ENCODE measurements at regions not wholly inside any gene's neighbourhood (a gene's known extent, or its start where the extent isn't known, plus 50 kb on each side); places are given as distances from the start of the nearest gene placed in this dataset.
A peak's percentile ranks its signal among the peaks of the same experiment; 100 is the strongest.

DNA sequence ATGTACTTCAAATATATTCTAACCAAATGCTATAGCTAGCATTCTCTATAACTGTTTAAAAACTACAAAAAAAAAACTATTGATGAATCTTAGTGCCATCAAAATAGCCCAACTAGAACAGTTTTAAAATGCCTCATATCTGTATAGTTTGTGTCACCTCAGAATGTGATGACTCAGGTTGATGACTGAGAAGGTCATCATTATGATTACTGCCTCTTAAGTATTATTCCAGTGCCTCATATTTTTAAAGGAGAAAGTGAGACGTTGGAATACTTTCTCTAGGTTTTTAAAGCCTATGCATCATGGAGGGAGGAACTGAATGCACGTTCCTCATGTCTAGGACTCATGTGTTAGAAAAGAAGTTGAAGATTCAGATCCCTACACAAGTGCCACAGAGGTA, 88.2 kb downstream of the TMA16 start:
- no peak for DNase-seq

DNA sequence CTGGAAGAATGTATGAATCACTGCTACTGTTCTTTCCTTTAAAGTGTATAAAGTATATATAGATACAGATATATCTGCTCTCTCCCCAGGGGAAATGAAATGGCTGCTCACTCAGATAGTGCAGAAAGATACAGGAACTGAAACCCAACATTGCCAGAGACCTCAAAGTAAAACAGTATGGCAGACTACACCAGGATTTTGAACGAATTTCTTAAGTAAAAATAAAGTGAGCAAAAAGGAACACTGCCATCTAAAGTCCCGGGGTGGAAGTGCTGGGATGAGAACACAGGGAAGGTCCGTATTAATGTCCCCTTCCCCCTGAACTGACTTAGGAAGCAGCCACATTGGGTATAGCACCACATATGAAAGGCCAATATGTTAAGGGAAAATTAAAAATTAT, 93.4 kb downstream of the TMA16 start:
- peak; percentile 12 for DNase-seq

DNA sequence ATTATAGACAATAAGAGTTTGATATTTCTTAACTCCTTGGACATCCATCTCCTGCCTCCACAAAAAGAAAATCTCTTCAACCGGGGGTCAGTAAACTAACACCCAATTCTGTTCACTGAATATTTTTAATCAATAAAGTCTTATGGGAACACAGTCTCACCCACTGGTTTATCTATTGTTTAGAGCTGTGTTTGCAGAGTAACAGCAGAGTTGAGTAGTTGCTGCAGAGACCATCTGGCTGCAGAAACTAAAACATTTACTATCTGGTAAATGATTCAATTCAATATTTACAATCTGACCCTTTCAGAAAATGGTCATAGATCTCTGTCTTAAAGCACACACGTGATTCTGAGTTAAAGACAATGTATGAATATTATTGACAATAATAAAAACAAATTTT, 94.0 kb downstream of the TMA16 start:
- DNase-seq: no peak

DNA sequence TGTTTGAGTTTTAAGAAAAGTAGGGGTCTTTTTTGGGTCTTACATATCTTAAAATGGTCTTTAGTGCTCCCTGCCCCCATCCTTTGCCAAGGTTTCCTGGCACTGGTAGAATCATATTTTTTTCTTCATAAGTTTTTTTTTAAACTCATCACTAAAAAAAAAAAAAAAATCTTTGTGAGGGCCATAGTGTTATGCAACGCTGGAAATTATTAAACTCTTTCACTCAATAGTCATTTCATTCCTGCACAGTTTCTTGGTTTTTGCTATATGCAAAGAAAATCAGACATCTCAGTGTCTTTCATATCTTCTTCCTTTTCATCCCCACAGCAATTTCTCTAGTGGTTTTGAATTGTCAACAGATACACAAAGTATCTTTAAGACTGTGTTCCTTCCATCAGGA, 95.6 kb downstream of the TMA16 start:
- no peak for DNase-seq

DNA sequence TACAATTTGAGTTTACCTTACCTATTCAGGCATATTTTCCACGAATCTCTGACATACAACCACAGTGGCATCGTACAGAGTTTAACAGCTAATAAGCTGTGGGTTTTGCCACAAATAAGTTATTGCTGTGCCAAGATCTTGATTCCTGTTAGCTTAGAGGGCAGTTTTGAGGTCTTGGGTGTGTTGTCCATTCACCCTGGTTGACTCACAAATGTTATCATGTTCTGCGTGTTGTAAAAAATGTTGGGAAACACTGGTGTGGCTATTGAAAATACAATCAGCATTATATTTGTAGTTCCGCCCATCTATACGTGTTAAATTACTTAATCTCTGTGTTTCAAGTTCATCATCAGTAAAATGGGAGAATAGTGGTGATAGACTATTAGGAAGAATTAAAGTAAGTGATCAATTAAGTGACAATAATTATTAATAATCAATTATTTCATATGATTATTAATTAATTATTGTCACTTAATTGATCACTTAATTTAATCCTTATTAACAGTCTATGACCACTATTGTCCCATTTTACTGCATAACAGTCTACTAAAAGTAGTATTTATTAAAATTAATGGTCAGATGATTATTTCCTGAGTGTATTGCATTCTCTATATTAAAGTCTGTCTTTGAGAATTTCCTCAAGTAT, 96.3 kb downstream of the TMA16 start:
- DNase-seq: no peak

DNA sequence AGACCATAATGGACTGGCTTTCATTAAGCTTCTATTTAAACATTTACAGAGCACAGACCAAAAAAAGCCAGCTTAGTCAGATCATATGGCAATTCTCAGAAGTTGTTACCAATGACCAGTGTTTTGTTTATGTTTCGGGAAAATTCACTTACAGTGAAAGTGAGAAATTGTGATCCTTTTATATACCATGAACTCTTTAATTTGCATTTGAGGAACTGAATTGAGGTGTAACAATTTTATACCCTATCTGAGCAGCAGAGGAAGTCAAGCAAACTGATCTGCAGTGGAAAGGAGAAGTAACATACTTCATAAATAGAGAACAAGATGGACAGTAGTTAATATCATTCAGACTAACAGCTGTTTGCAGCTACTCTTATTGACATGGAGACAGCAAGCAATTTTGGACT, 97.1 kb downstream of the TMA16 start:
- no peak for DNase-seq

DNA sequence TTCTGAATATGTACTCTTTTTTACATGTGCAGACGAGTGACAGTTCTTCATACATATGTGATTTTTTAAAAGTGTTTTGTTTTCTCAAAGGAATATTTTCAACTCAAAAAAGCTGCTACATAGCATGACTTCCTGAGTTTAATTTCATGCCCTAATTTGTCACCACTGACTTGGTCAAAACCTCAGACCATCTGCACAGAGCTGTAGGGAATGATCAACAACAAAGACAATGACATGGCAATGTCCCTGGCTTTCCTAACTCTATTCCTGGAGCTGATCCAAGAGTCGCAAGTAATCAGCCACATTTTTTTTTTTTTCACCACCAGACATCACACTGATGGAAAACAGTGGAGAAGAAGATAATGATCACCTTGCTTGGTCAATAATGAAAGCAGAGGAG, 97.7 kb downstream of the TMA16 start:
- DNase-seq: no peak

- no peak for DNase-seq
Observed at GRCh38 chr4:163595580-163595979, 101.1 kb downstream of the TMA16 start.

GRCh38 chr4:163598028-163598427, 103.5 kb downstream of the TMA16 start:
- DNase-seq: no peak

GRCh38 chr4:163598489-163598888, 104.0 kb downstream of the TMA16 start:
- DNase-seq: no peak

GRCh38 chr4:163600727-163601126, 106.2 kb downstream of the TMA16 start:
- DNase-seq: no peak

GRCh38 chr4:163603257-163603656, 108.8 kb downstream of the TMA16 start:
- DNase-seq: no peak

DNA sequence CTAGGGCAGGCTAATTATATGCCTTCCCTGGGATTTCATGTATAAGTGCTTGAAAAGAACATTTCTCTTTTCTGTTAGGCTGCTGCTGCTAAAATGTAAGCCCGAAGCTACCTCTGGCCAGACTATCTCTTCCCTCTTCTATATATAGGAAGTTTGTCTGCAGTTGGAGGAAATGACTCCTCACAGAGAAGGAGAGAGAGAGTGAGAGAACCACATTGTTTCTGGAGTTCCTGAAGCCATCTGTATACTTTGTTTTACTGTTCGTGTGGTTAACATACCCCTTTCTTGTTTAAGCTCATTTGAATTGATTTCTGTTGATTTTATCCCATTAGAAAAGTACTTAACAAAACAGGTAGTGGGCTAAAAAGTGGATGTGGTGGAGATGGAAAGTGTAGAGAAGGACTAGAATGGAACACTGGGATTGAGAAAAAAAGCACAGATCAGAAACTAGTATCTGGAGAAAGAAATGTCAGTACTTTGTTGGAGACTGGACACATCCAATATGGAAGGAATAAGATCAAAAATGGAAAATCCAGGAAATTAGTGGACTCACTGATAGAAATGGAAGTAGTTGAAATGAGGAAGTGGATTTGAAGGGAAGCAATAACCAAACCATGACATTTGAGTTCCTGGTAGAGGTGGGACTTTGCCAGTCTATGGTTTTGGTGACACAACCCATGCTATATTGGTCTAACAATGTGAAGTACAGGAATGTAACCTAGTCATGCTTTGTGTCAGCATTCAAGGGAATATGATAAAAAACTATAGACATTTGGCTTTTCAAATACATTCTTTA, 112.6 kb downstream of the TMA16 start:
- DNase-seq: no peak

DNA sequence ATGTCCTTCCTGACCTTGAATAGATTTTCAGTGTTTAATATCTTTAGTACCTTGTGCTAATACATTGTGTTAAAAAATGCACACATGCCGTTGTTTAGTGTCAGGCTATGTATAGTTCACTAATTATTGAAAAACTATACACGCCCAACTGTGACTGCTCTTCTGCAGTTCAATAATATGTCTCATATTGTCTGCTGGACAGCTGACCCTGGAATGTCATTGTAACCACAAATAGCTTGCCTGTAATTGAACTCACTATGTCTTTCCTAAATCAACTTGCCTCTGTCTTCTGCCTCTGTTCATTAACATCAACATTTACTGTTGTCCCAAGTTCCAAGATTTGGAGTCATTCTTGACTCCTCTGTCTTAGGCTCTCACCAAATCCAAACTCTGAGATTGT, 114.5 kb downstream of the TMA16 start:
- no peak for DNase-seq

DNA sequence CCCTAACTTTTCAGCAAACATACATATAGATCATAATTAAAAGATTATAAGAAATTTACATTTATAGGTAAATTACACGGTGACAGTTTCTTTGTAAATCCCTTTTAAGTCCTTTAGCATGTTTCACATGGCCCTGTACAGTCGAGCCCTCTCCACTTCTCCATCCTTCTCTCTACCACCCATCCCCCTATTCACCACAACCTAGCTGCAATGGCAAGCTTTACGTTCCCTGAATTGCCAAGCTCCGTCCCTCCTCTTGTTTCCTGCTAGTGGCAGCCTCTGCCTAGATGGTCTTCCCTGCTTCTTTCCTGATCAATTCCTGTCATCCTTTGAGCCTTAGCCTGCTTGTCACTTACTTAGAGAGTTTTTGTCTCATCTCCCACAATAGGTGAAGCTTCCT, 116.2 kb downstream of the TMA16 start:
- no peak for DNase-seq

DNA sequence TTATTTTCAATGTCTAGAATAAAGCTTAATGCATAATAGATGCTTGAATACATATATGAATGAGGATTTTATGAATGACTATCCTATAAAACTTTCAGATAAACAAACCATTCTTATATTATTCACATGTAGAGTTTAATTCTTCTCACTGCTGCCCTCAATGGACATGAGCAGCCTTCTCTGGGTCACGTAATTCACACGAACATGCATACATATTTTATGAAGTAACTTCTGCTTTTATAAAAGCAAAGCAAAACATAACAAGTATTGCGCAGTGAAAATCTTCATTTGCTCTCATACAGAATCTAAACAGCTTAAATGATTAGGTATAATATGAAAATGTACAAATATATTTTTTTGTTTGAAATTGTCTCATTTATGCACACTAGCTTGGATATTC, 116.7 kb downstream of the TMA16 start:
- DNase-seq: no peak

DNA sequence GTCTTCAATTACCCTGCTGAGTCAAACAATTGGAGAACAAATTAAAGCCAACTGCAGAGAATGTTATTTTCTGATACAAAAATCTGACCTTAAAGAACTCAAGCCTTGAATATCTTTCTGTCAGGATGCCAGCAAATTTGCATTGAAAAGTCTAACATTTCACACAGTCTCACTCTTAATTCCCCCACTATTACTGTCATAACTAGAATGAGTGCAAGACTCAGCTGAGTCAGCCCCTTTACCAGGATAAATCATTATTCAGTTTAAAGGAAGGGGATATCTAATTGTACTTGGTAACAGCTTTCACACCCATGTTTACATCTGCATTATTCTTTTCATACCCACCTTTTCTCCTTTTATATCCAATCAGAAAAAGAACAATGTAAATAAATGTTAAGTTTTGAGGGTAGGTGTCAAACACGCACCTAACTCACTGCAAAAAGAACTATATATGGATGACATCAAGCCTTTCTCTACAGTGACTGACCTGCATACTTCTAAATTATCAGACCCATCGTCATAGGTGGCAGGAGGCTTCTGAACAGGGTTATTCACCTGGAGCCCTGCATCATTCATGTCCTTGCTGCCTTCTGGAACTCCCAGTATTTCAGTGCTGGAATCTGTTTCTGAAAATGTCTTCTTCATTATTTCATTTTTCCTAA, 117.4 kb downstream of the TMA16 start:
- no peak for DNase-seq

GRCh38 chr4:163612762-163613161, 118.3 kb downstream of the TMA16 start:
- no peak for DNase-seq

GRCh38 chr4:163613383-163613782, 118.9 kb downstream of the TMA16 start:
- DNase-seq: no peak

DNA sequence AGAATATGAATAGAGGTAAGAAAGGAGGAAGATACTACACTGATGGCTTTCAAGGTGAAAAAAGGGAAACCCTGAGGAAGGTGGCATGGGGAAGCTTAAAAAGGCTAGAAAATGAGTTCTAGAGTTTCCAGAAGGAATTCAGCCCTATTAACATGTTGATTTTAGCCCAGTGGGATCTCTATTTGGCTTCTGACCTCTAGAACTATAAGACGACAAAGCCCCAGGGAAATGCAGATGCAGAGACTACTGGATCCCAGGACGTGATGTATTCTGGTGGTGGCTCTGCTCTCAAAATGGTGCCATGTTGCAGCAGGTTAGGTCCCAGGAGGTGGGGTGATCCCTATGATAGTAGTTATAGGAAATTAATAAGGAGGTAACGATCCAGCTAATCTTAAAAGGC, 120.4 kb downstream of the TMA16 start:
- DNase-seq: no peak

GRCh38 chr4:163618845-163619244, 124.4 kb downstream of the TMA16 start:
- no peak for DNase-seq

DNA sequence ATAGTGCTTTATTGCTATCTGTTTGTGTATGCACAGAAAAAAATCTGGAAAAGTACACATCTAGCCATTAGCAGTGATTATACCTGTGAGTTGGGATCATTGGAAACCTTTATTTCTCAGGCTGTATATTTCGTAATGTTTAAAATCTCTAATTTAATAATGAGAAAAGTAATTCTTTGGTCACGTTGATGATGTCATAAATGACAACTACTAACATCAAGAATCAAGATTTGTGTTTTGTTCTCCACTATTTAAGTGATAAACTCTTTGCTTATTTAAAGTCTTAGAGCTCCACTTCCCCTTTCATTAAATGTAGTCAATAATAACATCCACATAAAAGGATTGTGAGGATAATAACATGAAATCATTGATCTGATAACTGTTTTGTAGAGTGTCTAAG, 126.2 kb downstream of the TMA16 start:
- DNase-seq: no peak

GRCh38 chr4:163621821-163622220, 127.3 kb downstream of the TMA16 start:
- DNase-seq: no peak

- DNase-seq: no peak
Observed at GRCh38 chr4:163622379-163623035, 128.0 kb downstream of the TMA16 start.
